DOHH2 (cell line): ENCODE measurements at regions not wholly inside any gene's neighbourhood (a gene's known extent, or its start where the extent isn't known, plus 50 kb on each side); places are given as distances from the start of the nearest gene placed in this dataset.

ENCODE experiments used
- H3F3A ChIP-seq: fragments of 200-600 bp; sonication (generic), shearing (Covaris generic); 2 replicates; pipeline ENCODE4 v1.6.0; 2016; ENCODE audit warnings: antibody characterized with exemption, mild to moderate bottlenecking; ENCODE audit not compliant: control insufficient read depth, insufficient read depth
- H3K27ac ChIP-seq: fragments of 200-600 bp; sonication (generic); 2 replicates; pipeline ENCODE4 v1.5.1; 2014; ENCODE audit warnings: low read depth, mild to moderate bottlenecking, low read length, moderate library complexity
- H3K27me3 ChIP-seq: fragments of 200-600 bp; sonication (generic); 2 replicates; pipeline ENCODE4 v1.6.1; 2014; ENCODE audit warnings: mild to moderate bottlenecking, low read length, mixed read lengths; ENCODE audit not compliant: control insufficient read depth
- H3K36me3 ChIP-seq: fragments of 200-600 bp; sonication (generic); 2 replicates; pipeline ENCODE4 v1.6.1; 2014; ENCODE audit warnings: mild to moderate bottlenecking, low read length, moderate library complexity, mixed read lengths; ENCODE audit not compliant: control insufficient read depth
- H3K4me1 ChIP-seq: fragments of 200-600 bp; sonication (generic); 2 replicates; pipeline ENCODE4 v1.6.1; 2014; ENCODE audit warnings: mild to moderate bottlenecking, low read length, mixed read lengths; ENCODE audit not compliant: control insufficient read depth
- H3K4me2 ChIP-seq: fragments of 200-600 bp; sonication (generic); 2 replicates; pipeline ENCODE4 v1.6.0; 2014; ENCODE audit warnings: mild to moderate bottlenecking, low read length, moderate library complexity
- H3K4me3 ChIP-seq: fragments of 200-600 bp; sonication (generic); 2 replicates; pipeline ENCODE4 v1.5.1; 2014; ENCODE audit warnings: mild to moderate bottlenecking, low read length, mixed read lengths
- H3K79me2 ChIP-seq: fragments of 200-600 bp; sonication (generic); 2 replicates; pipeline ENCODE4 v1.6.1; 2014; ENCODE audit warnings: mild to moderate bottlenecking, low read length, mixed read lengths; ENCODE audit not compliant: control insufficient read depth
- H3K9me2 ChIP-seq: fragments of 200-600 bp; sonication (generic); replicated peaks from 2 replicates; pipeline ENCODE4 v1.6.1; 2014; ENCODE audit warnings: mild to moderate bottlenecking, low read length, mixed read lengths; ENCODE audit not compliant: control insufficient read depth
- H3K9me3 ChIP-seq: fragments of 200-600 bp; sonication (generic); 2 replicates; pipeline ENCODE4 v1.6.1; 2014; ENCODE audit warnings: antibody characterized with exemption, low read length, mixed read lengths; ENCODE audit not compliant: control insufficient read depth, insufficient read depth
- H4K20me1 ChIP-seq: fragments of 200-600 bp; sonication (generic); 2 replicates; pipeline ENCODE4 v1.6.0; 2014; ENCODE audit warnings: low read depth, mild to moderate bottlenecking, antibody characterized with exemption, low read length, moderate library complexity; ENCODE audit not compliant: control insufficient read depth, insufficient read depth
- CTCF ChIP-seq: fragments of 200-600 bp; sonication (generic); IDR thresholded peaks from one replicate; pipeline ENCODE4 v1.5.1; 2014; ENCODE audit warnings: antibody characterized with exemption, mild to moderate bottlenecking, low read depth, low read length; ENCODE audit not compliant: poor library complexity, severe bottlenecking
- EZH2phosphoT487 ChIP-seq: fragments of 200-600 bp; sonication (generic); IDR thresholded peaks from 2 replicates; pipeline ENCODE4 v1.6.1; 2017; ENCODE audit warnings: borderline replicate concordance, mild to moderate bottlenecking, antibody characterized with exemption, low read length, moderate library complexity, mixed read lengths

GRCh38 chr4:31171362-31171761, 451.2 kb downstream of the PCDH7 start:
- no peaks in the 10 kb centered on the region for H3K9me2 ChIP-seq
- no peak overlapping the region for H3K4me3 ChIP-seq
- no peaks in the 10 kb centered on the region for H3F3A ChIP-seq
- H3K79me2 ChIP-seq = no peaks in the 10 kb centered on the region
- H3K4me2 ChIP-seq = no peak overlapping the region
- no peak overlapping the region for H3K27ac ChIP-seq
- no peaks in the 10 kb centered on the region for H3K9me3 ChIP-seq
- H3K36me3 ChIP-seq = no peaks in the 10 kb centered on the region
- no peaks in the 10 kb centered on the region for H3K4me1 ChIP-seq
- no peaks in the 10 kb centered on the region for H3K27me3 ChIP-seq
- TF ChIP-seq EZH2phosphoT487 = no peak
- no peaks in the 10 kb centered on the region for H4K20me1 ChIP-seq

GRCh38 chr4:31175242-31175910, 455.2 kb downstream of the PCDH7 start:
- H3K27me3 ChIP-seq = no peaks in the 10 kb centered on the region
- H3K79me2 ChIP-seq = no peaks in the 10 kb centered on the region
- no peaks in the 10 kb centered on the region for H3K4me1 ChIP-seq
- H4K20me1 ChIP-seq = no peaks in the 10 kb centered on the region
- H3K27ac ChIP-seq = no peak overlapping the region
- TF ChIP-seq CTCF (no peak), EZH2phosphoT487 (no peak)
- no peak overlapping the region for H3K4me3 ChIP-seq
- H3K36me3 ChIP-seq = no peaks in the 10 kb centered on the region
- no peaks in the 10 kb centered on the region for H3K9me2 ChIP-seq
- no peak overlapping the region for H3K4me2 ChIP-seq
- no peaks in the 10 kb centered on the region for H3F3A ChIP-seq
- H3K9me3 ChIP-seq = no peaks in the 10 kb centered on the region

- H3K4me3 ChIP-seq = no peak overlapping the region
- no peaks in the 10 kb centered on the region for H3K36me3 ChIP-seq
- no peaks in the 10 kb centered on the region for H3K4me1 ChIP-seq
- no peaks in the 10 kb centered on the region for H3K9me2 ChIP-seq
- H3K9me3 ChIP-seq = peaks cover 3% of the 10 kb centered on the region; the same call in 1 of the 2 replicates
- H3K79me2 ChIP-seq = no peaks in the 10 kb centered on the region
- H4K20me1 ChIP-seq = no peaks in the 10 kb centered on the region
- H3K4me2 ChIP-seq = no peak overlapping the region
- H3K27me3 ChIP-seq = no peaks in the 10 kb centered on the region
- H3F3A ChIP-seq = no peaks in the 10 kb centered on the region
- TF ChIP-seq CTCF = no peak
- no peak for TF ChIP-seq EZH2phosphoT487
- H3K27ac ChIP-seq = no peak overlapping the region
Observed at GRCh38 chr4:31183256-31183655, 463.1 kb downstream of the PCDH7 start.

- no peak overlapping the region for H3K4me2 ChIP-seq
- no peaks in the 10 kb centered on the region for H3K9me2 ChIP-seq
- peaks cover 3% of the 10 kb centered on the region; the same call in 1 of the 2 replicates for H3K9me3 ChIP-seq
Observed at GRCh38 chr4:31185014-31185585, 464.9 kb downstream of the PCDH7 start.

More at GRCh38 chr4:31185014-31185585, 464.9 kb downstream of the PCDH7 start:
- Histone ChIP-seq H3K79me2 (no peaks in the 10 kb centered on the region), H4K20me1 (no peaks in the 10 kb centered on the region), H3K27me3 (no peaks in the 10 kb centered on the region), H3K27ac (no peak overlapping the region), H3K4me3 (no peak overlapping the region), H3K36me3 (no peaks in the 10 kb centered on the region), H3F3A (no peaks in the 10 kb centered on the region), H3K4me1 (no peaks in the 10 kb centered on the region)
- no peak for TF ChIP-seq EZH2phosphoT487
- TF ChIP-seq CTCF = no peak
